Subcutaneous abdominal adipose tissue (tissue), 5 donors: ENCODE measurements at regions not wholly inside any gene's neighbourhood (a gene's known extent, or its start where the extent isn't known, plus 50 kb on each side); places are given as distances from the start of the nearest gene placed in this dataset.

ENCODE experiments used
- H3K27ac ChIP-seq: one replicate; pipeline ENCODE4 v1.7.0; 2013; ENCODE audit warnings: low read depth, mild to moderate bottlenecking, inconsistent platforms, low read length, moderate library complexity
- H3K27me3 ChIP-seq, 5 donors: one replicate each; pipeline ENCODE4 v1.7.0; 2013; ENCODE audit warnings: low read length in 5 of 5, inconsistent platforms in 1 of 5; ENCODE audit not compliant: control insufficient read depth in 5 of 5, insufficient read depth in 4 of 5
- H3K36me3 ChIP-seq, 5 donors: one replicate each; pipeline ENCODE4 v1.7.0; 2013; ENCODE audit warnings: low read length in 5 of 5; ENCODE audit not compliant: control insufficient read depth in 5 of 5, insufficient read depth in 5 of 5
- H3K4me1 ChIP-seq, 5 donors: one replicate each; pipeline ENCODE4 v1.7.0; 2013; ENCODE audit warnings: low read length in 5 of 5, mild to moderate bottlenecking in 3 of 5, moderate library complexity in 1 of 5; ENCODE audit not compliant: control insufficient read depth in 5 of 5, insufficient read depth in 5 of 5
- H3K4me3 ChIP-seq, 5 donors: one replicate each; pipeline ENCODE4 v1.7.0; 2013; ENCODE audit warnings: low read length in 5 of 5, low read depth in 1 of 5
- H3K9ac ChIP-seq, 5 donors: one replicate each; pipeline ENCODE4 v1.7.0; 2013; ENCODE audit warnings: low read length in 5 of 5, mild to moderate bottlenecking in 4 of 5, moderate library complexity in 3 of 5
- H3K9me3 ChIP-seq, 5 donors: one replicate each; pipeline ENCODE4 v1.7.0; 2013; ENCODE audit warnings: low read length in 5 of 5; ENCODE audit not compliant: control insufficient read depth in 5 of 5
- donor health status: healthy.
- donor health status: healthy.
- donor health status: healthy.
- donor health status: healthy.
- donor health status: healthy.

DNA sequence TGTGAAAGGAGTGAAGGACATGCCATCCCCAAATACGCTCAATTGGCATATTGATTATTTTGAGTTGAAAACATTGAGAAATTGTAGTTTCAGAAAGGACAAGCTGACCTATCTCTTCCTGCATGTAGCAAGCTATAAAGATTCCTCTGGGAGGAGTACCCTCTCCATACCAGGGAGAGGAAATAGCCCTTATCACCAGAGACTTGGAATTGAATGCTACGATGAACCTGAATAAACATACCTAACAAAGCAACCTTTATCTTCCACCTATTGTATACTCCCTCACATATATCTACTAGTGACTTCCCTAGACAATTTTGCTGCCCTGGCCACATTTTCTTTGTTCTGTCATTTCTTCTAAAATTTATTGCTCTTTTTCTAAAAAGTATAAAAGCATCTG, 150.2 kb upstream of the EEPD1 start:
- Histone ChIP-seq H3K9me3 (peaks cover 0 to 3% (median 0%) of the 10 kb centered on the region in 5 donors), H3K27me3 (no peaks in the 10 kb centered on the region), H3K4me1 (peaks cover 0 to 8% (median 3%) of the 10 kb centered on the region in 5 donors), H3K9ac (no peak overlapping the region), H3K36me3 (no peaks in the 10 kb centered on the region), H3K4me3 (no peak overlapping the region), H3K27ac (no peak overlapping the region)

DNA sequence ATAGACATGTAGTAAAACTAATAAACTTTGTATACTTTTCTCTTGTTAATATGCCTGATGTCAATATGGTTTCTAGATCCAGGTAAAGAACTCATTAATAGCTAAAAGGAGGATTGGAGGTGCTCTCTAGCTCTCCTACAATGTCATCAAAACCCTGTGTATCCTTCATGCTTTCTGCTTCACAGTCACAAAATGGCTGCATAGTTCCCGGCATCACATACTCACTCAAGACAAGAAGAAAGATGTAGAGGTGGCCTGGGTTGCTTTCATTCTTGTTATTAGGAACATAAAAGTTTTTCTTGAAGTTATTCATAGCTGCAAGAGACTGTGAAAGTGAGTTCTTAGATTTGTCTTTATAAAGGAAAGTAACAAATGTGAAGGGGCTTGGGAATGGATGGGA, 149.7 kb upstream of the EEPD1 start:
- no peaks in the 10 kb centered on the region for H3K27me3 ChIP-seq
- peaks cover 0 to 8% (median 3%) of the 10 kb centered on the region in 5 donors for H3K4me1 ChIP-seq
- no peak overlapping the region for H3K27ac ChIP-seq
- no peak overlapping the region for H3K4me3 ChIP-seq
- no peaks in the 10 kb centered on the region for H3K36me3 ChIP-seq
- peaks cover 0 to 3% (median 0%) of the 10 kb centered on the region in 5 donors for H3K9me3 ChIP-seq
- no peak overlapping the region for H3K9ac ChIP-seq

DNA sequence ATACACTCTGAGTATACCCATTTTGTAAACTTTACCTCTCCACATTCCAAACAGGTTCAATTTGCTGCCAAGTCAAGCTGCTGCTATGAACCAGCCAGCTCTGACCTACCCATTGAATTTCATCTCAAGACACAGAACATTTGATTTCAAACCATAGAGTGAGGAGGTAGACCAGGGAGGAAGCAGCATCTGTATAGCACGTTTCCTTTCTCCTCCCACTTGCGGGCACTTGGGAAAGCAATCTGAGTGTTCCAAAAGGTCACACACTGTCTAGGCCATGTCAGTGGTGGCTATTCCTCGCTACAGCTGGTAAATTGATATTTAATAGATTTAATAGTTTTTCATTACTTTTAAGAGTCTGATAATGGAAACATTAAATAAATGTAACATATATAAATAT, 147.8 kb upstream of the EEPD1 start:
- Histone ChIP-seq H3K27ac (no peak overlapping the region), H3K9me3 (peaks cover 0 to 3% (median 0%) of the 10 kb centered on the region in 5 donors), H3K9ac (no peak overlapping the region), H3K36me3 (no peaks in the 10 kb centered on the region), H3K4me3 (no peak overlapping the region), H3K4me1 (peaks cover 3 to 14% (median 5%) of the 10 kb centered on the region in 5 donors), H3K27me3 (no peaks in the 10 kb centered on the region)

DNA sequence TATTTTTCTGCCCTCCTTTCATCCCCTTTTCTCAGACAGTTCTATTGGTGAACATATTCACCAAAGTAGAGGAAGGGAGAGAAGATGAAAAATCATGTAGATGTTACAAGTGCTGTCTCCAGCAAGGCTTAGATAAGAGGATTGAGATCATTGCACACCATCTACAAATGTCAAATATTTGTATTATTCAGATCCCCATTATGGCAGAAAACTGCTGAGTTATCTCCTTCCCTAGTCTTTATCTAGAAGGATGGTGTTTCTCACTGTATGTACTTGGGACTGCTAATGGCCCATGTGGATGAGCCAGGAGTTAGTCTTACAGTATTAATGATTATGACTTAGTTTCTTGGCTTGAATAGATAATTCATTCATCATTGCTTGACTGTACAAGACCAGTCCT, 147.2 kb upstream of the EEPD1 start:
- H3K27me3 ChIP-seq: no peaks in the 10 kb centered on the region
- peaks cover 0 to 3% (median 0%) of the 10 kb centered on the region in 5 donors for H3K9me3 ChIP-seq
- H3K9ac ChIP-seq: no peak overlapping the region
- no peak overlapping the region for H3K27ac ChIP-seq
- H3K36me3 ChIP-seq: no peaks in the 10 kb centered on the region
- no peak overlapping the region for H3K4me3 ChIP-seq
- peaks cover 3 to 14% (median 5%) of the 10 kb centered on the region in 5 donors for H3K4me1 ChIP-seq

GRCh38 chr7:36006636-36007229, 146.3 kb upstream of the EEPD1 start:
- Histone ChIP-seq H3K4me3 (no peak overlapping the region), H3K9ac (no peak overlapping the region), H3K36me3 (no peaks in the 10 kb centered on the region), H3K27me3 (no peaks in the 10 kb centered on the region), H3K4me1 (peaks cover 3 to 14% (median 5%) of the 10 kb centered on the region in 5 donors), H3K9me3 (peaks cover 0 to 3% (median 0%) of the 10 kb centered on the region in 5 donors), H3K27ac (no peak overlapping the region)

DNA sequence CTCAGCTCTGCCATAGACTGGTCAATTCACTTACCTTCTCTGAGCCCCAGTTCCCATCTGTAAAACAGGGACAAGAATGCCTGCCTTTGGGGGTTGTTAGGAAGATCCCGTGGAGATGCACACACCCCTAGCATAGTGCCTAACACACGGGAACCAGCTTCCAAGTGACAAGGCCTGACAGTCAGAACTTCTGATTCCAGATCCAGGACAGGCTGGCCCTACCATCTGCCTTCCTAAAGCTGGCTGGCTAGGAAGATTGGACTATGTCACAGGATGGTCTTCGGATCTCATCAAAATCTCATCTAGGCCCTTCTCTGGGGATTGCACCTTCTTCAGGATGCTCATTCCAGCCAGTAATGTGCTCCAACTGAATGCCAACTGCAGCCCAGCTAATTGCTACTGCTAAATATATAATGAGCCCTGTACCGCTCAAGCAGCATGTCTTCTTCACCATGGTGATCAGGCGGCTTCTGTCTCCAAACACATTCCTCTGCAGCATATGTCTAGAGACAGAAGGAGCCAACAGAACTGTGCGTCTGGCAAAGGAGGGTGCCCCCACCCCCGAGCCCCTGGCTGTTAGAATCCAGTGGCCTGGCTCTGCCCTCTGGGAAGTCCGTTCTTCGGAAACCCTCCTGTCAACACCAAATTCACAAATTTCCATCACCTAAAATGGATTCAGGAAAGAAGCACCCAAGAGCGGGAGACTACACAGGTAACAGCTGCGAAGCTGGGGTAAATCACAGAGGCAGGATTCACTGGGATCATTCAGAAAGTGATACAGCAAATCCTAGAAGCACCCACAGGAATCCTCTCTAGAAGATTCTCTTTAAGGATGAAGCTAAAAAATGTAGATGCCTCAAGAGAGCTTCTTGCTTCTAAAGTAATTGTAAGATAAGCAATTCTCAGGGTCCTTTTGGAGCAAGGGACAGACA, 142.1 kb upstream of the EEPD1 start:
- Histone ChIP-seq H3K4me1 (peaks cover 0 to 14% (median 5%) of the 10 kb centered on the region in 5 donors), H3K36me3 (no peaks in the 10 kb centered on the region), H3K27ac (no peak overlapping the region), H3K9me3 (no peaks in the 10 kb centered on the region), H3K27me3 (no peaks in the 10 kb centered on the region), H3K4me3 (no peak overlapping the region), H3K9ac (no peak overlapping the region)

DNA sequence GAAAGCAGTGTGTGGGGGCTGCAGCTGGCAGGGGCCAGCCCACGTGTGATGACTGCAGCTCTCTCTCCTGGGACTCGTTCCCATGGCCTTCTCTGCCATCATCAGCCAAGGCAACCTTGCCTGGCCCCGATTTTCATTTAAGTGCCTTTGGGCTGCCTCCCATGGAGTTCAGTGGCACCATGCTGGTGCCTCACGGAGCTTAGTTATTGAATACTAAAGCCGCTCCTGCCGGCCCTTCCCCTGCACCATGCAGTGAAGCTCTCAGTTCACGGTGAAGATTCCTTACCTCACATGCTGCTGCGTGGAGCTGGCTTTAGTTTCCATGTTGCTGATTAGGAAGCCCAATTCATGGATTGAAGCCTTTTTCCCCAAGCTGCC, 141.5 kb upstream of the EEPD1 start:
- H3K27me3 ChIP-seq: no peaks in the 10 kb centered on the region
- no peak overlapping the region for H3K9ac ChIP-seq
- H3K27ac ChIP-seq: no peak overlapping the region
- H3K4me3 ChIP-seq: no peak overlapping the region
- H3K9me3 ChIP-seq: no peaks in the 10 kb centered on the region
- peaks cover 0 to 11% (median 5%) of the 10 kb centered on the region in 5 donors for H3K4me1 ChIP-seq
- H3K36me3 ChIP-seq: no peaks in the 10 kb centered on the region

DNA sequence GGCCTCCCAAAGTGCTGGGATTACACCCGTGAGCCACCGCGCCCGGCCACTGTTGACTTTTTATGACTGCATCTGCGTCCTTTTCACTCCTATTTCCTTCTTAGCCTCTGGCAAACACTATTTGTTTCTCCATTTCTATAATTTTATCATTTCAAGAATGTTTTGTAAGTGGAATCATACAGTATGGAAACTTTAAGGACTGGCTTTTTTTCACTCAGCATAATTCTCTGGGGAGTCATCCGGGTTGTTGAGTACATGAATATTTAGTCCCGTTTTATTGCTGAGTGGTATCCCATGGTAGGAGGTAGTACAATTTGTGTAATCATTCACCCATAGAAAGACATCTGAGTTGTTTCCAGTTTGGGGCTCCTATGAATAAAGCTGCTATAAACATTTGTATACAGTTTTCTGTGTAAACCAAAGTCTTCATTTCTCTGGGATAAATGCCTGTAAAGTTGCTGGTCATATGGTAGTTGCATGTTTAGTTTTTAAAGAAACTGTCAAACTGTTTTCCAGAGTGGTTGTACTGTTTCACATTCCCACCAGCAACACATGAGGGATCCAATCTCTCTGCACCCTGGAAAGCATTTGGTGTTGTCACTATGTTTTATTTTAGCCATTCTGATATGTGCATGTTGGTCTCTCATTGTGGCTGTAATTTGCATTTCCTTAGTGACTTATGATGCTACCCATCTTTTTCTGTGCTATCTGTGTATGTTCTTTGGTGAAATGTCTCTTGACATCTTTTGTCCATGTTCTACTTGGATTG, 139.6 kb upstream of the EEPD1 start:
- no peak overlapping the region for H3K4me3 ChIP-seq

GRCh38 chr7:36014961-36015360, 138.1 kb upstream of the EEPD1 start:
- Histone ChIP-seq H3K4me3 (no peak overlapping the region), H3K27ac (no peak overlapping the region), H3K36me3 (no peaks in the 10 kb centered on the region), H3K9ac (no peak overlapping the region), H3K4me1 (peaks cover 0 to 4% (median 2%) of the 10 kb centered on the region in 5 donors), H3K9me3 (no peaks in the 10 kb centered on the region), H3K27me3 (no peaks in the 10 kb centered on the region)

More for the DNA sequence above, 139.6 kb upstream of the EEPD1 start:
- Histone ChIP-seq H3K9me3 (no peaks in the 10 kb centered on the region), H3K4me1 (peaks cover 0 to 6% (median 3%) of the 10 kb centered on the region in 5 donors), H3K9ac (no peak overlapping the region), H3K36me3 (no peaks in the 10 kb centered on the region), H3K27me3 (no peaks in the 10 kb centered on the region), H3K27ac (no peak overlapping the region)
